IMR-90 (cell line): ENCODE measurements at regions not wholly inside any gene's neighbourhood (a gene's known extent, or its start where the extent isn't known, plus 50 kb on each side); places are given as distances from the start of the nearest gene placed in this dataset.

Experiments
- ATAC-seq: fragments of 200-7000 bp; cut with Tn5 transposase; 2 replicates; pipeline ENCODE4 v1.9.1; 2020; ENCODE audit warnings: low read depth, mild to moderate bottlenecking, moderate library complexity
- BruUV-seq: library from RNA; stranded (reverse); fragments of 400-500 nt; replicated peaks from 2 replicates; lab custom pipeline; 2021; lab: Mats Ljungman, UMichigan
- CTCF ChIA-PET: fragments of 300-600 bp; formaldehyde crosslinking; extraction: SDS; loops from one replicate; lab custom pipeline; 2021; ENCODE audit warnings: antibody characterized with exemption; lab: Yijun Ruan, JAX
- POLR2A ChIA-PET: fragments of 300-600 bp; sonication (Branson Sonifier 250); formaldehyde crosslinking; loops from one replicate; lab custom pipeline; 2022; ENCODE audit warnings: antibody characterized with exemption; ENCODE audit not compliant: unreplicated experiment; lab: Charles Lee
- DNase-seq: peaks from one replicate; pipeline ENCODE4 v3.0.0; 2013
- H2AFZ ChIP-seq: replicated peaks from 2 replicates; pipeline ENCODE3; 2013; ENCODE audit warnings: low read length, mild to moderate bottlenecking; ENCODE audit not compliant: poor library complexity
- H2AK5ac ChIP-seq: 2 replicates; pipeline ENCODE4 v1.6.1; 2013; ENCODE audit warnings: low read depth, low read length, inconsistent platforms
- H2AK9ac ChIP-seq: replicated peaks from 2 replicates; pipeline ENCODE3; 2013; ENCODE audit warnings: mild to moderate bottlenecking, low read depth, low read length, moderate library complexity; ENCODE audit not compliant: poor library complexity
- H2BK120ac ChIP-seq: 2 replicates; pipeline ENCODE4 v1.6.1; 2013; ENCODE audit warnings: low read depth, low read length, inconsistent platforms
- H2BK15ac ChIP-seq: 3 replicates; pipeline ENCODE4 v1.6.1; 2013; ENCODE audit warnings: low read depth, low read length, inconsistent platforms
- H2BK20ac ChIP-seq: 2 replicates; pipeline ENCODE4 v1.6.1; 2013; ENCODE audit warnings: low read depth, mild to moderate bottlenecking, inconsistent platforms, low read length, moderate library complexity
- H2BK5ac ChIP-seq: 2 replicates; pipeline ENCODE4 v1.6.1; 2013; ENCODE audit warnings: mild to moderate bottlenecking, low read depth, low read length, inconsistent platforms; ENCODE audit not compliant: poor library complexity, severe bottlenecking
- H3K14ac ChIP-seq: replicated peaks from 2 replicates; pipeline ENCODE4 v1.6.1; 2013; ENCODE audit warnings: low read depth, low read length, inconsistent platforms
- H3K18ac ChIP-seq: 2 replicates; pipeline ENCODE4 v1.6.1; 2013; ENCODE audit warnings: low read depth, low read length, control low read depth
- H3K23ac ChIP-seq: 2 replicates; pipeline ENCODE4 v1.6.1; 2013; ENCODE audit warnings: low read depth, low read length, inconsistent platforms
- H3K27ac ChIP-seq: 2 replicates; pipeline ENCODE4 v1.5.1; 2013; ENCODE audit warnings: mild to moderate bottlenecking, control low read depth, low read length; ENCODE audit not compliant: insufficient read depth
- H3K27me3 ChIP-seq: 2 replicates; pipeline ENCODE4 v1.6.1; 2013; ENCODE audit warnings: low read length; ENCODE audit not compliant: control insufficient read depth, insufficient read depth
- H3K36me3 ChIP-seq: 2 replicates; pipeline ENCODE4 v1.6.1; 2013; ENCODE audit warnings: low read length, mixed read lengths; ENCODE audit not compliant: control insufficient read depth, insufficient read depth
- H3K4ac ChIP-seq: 2 replicates; pipeline ENCODE4 v1.6.1; 2013; ENCODE audit warnings: low read depth, low read length, inconsistent platforms
- H3K4me1 ChIP-seq: 2 replicates; pipeline ENCODE4 v1.6.1; 2013; ENCODE audit warnings: low read length, mixed read lengths; ENCODE audit not compliant: control insufficient read depth, insufficient read depth
- H3K4me2 ChIP-seq: 2 replicates; pipeline ENCODE4 v1.6.1; 2013; ENCODE audit warnings: low read depth, mild to moderate bottlenecking, control low read depth, low read length, moderate library complexity
- H3K4me3 ChIP-seq: 2 replicates; pipeline ENCODE4 v1.5.1; 2013; ENCODE audit warnings: low read depth, mild to moderate bottlenecking, control low read depth, low read length, moderate library complexity; ENCODE audit not compliant: insufficient read depth
- H3K56ac ChIP-seq: 2 replicates; pipeline ENCODE4 v1.6.1; 2013; ENCODE audit warnings: low read length, inconsistent platforms; ENCODE audit not compliant: insufficient read depth; ENCODE audit errors: extremely low read depth
- H3K79me1 ChIP-seq, 2 experiments: 2 replicates each; pipeline ENCODE4 v1.6.1; 2013; ENCODE audit warnings: low read length in 2 of 2, inconsistent platforms in 1 of 2, low read depth in 1 of 2
- H3K9ac ChIP-seq: 2 replicates; pipeline ENCODE4 v1.6.1; 2013; ENCODE audit warnings: low read depth, low read length, control low read depth
- H3K9me1 ChIP-seq: 2 replicates; pipeline ENCODE4 v1.6.1; 2013; ENCODE audit warnings: low read length, inconsistent platforms; ENCODE audit not compliant: insufficient read depth
- H3K9me3 ChIP-seq: 2 replicates; pipeline ENCODE4 v1.6.1; 2013; ENCODE audit warnings: low read length; ENCODE audit not compliant: control insufficient read depth, insufficient read depth
- H4K20me1 ChIP-seq: 2 replicates; pipeline ENCODE4 v1.6.1; 2013; ENCODE audit warnings: low read length, inconsistent platforms; ENCODE audit not compliant: insufficient read depth
- H4K5ac ChIP-seq: 2 replicates; pipeline ENCODE4 v1.6.1; 2013; ENCODE audit warnings: mild to moderate bottlenecking, low read depth, low read length, control low read depth
- H4K8ac ChIP-seq, 2 experiments: 2 replicates each; pipeline ENCODE4 v1.6.1; 2013; ENCODE audit warnings: low read depth in 2 of 2, low read length in 2 of 2, control low read depth in 1 of 2, inconsistent platforms in 1 of 2
- H4K91ac ChIP-seq: 2 replicates; pipeline ENCODE4 v1.6.1; 2013; ENCODE audit warnings: low read depth, low read length, inconsistent platforms; ENCODE audit not compliant: insufficient read depth
- CEBPB ChIP-seq: IDR thresholded peaks from 2 replicates; pipeline ENCODE4 v1.6.1; 2012; ENCODE audit warnings: low read depth, low read length, improper control_type of control experiment
- FOS ChIP-seq: fragments of 150-350 bp; IDR thresholded peaks from 2 replicates; pipeline ENCODE4 v1.6.1; 2016; ENCODE audit warnings: low read depth, low read length
- NFE2L2 ChIP-seq: fragments of 150-350 bp; IDR thresholded peaks from 2 replicates; pipeline ENCODE4 v1.6.1; 2016; ENCODE audit warnings: low read depth, mild to moderate bottlenecking, low read length
- WGBS, 2 experiments: methylation state at CpG; one replicate each; pipeline versions ENCODE4 v1.1.5 to v1.1.7; 2013; ENCODE audit warnings: missing lambda C conversion rate in 2 of 2; ENCODE audit not compliant: insufficient read length in 1 of 2; ENCODE audit errors: extremely low coverage in 2 of 2; 5-methylcytosine and 5-hydroxymethylcytosine counted together
- dilution Hi-C: fragments of 300-500 bp; cut with HindIII; formaldehyde crosslinking; loops from one replicate; pipeline ENCODE4 v1.14.3; 2018; ENCODE audit warnings: low sequenced_read_pairs; ENCODE audit not compliant: unreplicated experiment
- in situ Hi-C: fragments of 300-500 bp; cut with MboI; formaldehyde crosslinking; loops from 3 replicates; pipeline ENCODE4 v1.14.3; 2019; ENCODE audit warnings: low sequenced_read_pairs, inconsistent platforms, mixed read lengths
- intact Hi-C: fragments of 100-400 bp; cut with micrococcal nuclease; formaldehyde crosslinking; loops from 2 replicates; pipeline ENCODE4 v1.10.0; 2022

GRCh38 chr12:74379114-74379513 is 158.5 kb upstream of the ATXN7L3B start:
- Histone ChIP-seq H2AK9ac (no peak overlapping the region), H3K23ac (no peak overlapping the region), H3K4ac (no peak overlapping the region), H3K9ac (no peak overlapping the region), H2AFZ (no peak overlapping the region), H2BK20ac (no peak overlapping the region), H3K36me3 (no peaks in the 10 kb centered on the region), H3K27ac (no peak overlapping the region), H2BK5ac (no peak overlapping the region), H3K56ac (no peak overlapping the region), H3K9me1 (no peaks in the 10 kb centered on the region), H2BK15ac (no peak overlapping the region), H3K9me3 (no peaks in the 10 kb centered on the region), H2AK5ac (no peak overlapping the region), H4K8ac (no peak overlapping the region), H4K20me1 (no peaks in the 10 kb centered on the region), H3K27me3 (no peaks in the 10 kb centered on the region), H3K79me1 (no peaks in the 10 kb centered on the region), H4K5ac (no peak overlapping the region), H3K4me1 (no peaks in the 10 kb centered on the region), H4K91ac (no peak overlapping the region), H2BK120ac (no peak overlapping the region), H3K18ac (no peak overlapping the region), H3K14ac (no peak overlapping the region), H3K4me3 (no peak overlapping the region), H3K4me2 (no peak overlapping the region)
- no peak for ATAC-seq
- intact Hi-C loops: no loop called here
- BruUV-seq: no TSS peak
- dilution Hi-C loops: no loop called here
- POLR2A ChIA-PET: no interaction called here
- DNase-seq: no peak
- no peak for TF ChIP-seq NFE2L2
- TF ChIP-seq FOS: no peak
- no peak for TF ChIP-seq CEBPB
- in situ Hi-C loops: no loop called here
- CTCF ChIA-PET: no interaction called here
- no CpG with 5 or more reads among the region's 5 CpGs for WGBS, 2 experiments
